ENCODE measurements at regions not wholly inside any gene's neighbourhood (a gene's known extent, or its start where the extent isn't known, plus 50 kb on each side); places are given as distances from the start of the nearest gene placed in this dataset.

GRCh38 chr20:43244647-43245046 is 54.9 kb upstream of the PTPRT start:
- Mint-ChIP-seq H3K27ac (no peak overlapping the region), H3K36me3 (ENCODE audit: low read depth) (no peaks in the 10 kb centered on the region), H3K4me1 (ENCODE audit: low read depth) (no peaks in the 10 kb centered on the region), H3K4me3 (no peak overlapping the region), H3K27me3 (peaks cover 6% of the 10 kb centered on the region), H3K9me3 (no peaks in the 10 kb centered on the region)
- no peak for DNase-seq
- TF ChIP-seq CTCF (IDR thresholded peaks at IDR 0.05) = no peak
- POLR2A ChIA-PET = no interaction called here
- ATAC-seq = no peak
- intact Hi-C loops (cut with micrococcal nuclease) = no loop called here
- CTCF ChIA-PET = no interaction called here

- CTCF ChIA-PET = no interaction called here
- POLR2A ChIA-PET = no interaction called here
- TF ChIP-seq CTCF (IDR thresholded peaks at IDR 0.05) = no peak
- H3K4me3 Mint-ChIP-seq = no peak overlapping the region
- ATAC-seq = no peak
- peaks cover 6% of the 10 kb centered on the region for H3K27me3 Mint-ChIP-seq
- H3K9me3 Mint-ChIP-seq = peaks cover 4% of the 10 kb centered on the region
- H3K27ac Mint-ChIP-seq = no peak overlapping the region
- intact Hi-C loops (cut with micrococcal nuclease) = no loop called here
- no peak for DNase-seq
- H3K36me3 Mint-ChIP-seq (ENCODE audit: low read depth) = no peaks in the 10 kb centered on the region
- H3K4me1 Mint-ChIP-seq (ENCODE audit: low read depth) = no peaks in the 10 kb centered on the region
Measured at GRCh38 chr20:43243672-43244269, 54.1 kb upstream of the PTPRT start.

- Mint-ChIP-seq H3K4me1 (ENCODE audit: low read depth) (no peaks in the 10 kb centered on the region), H3K36me3 (ENCODE audit: low read depth) (no peaks in the 10 kb centered on the region), H3K4me3 (no peak overlapping the region), H3K27ac (no peak overlapping the region), H3K27me3 (peaks cover 1% of the 10 kb centered on the region), H3K9me3 (peaks cover 4% of the 10 kb centered on the region)
- TF ChIP-seq CTCF (IDR thresholded peaks at IDR 0.05) = no peak
- DNase-seq (no peak), ATAC-seq (no peak)
- POLR2A ChIA-PET = no interaction called here
- CTCF ChIA-PET = no interaction called here
- intact Hi-C loops (cut with micrococcal nuclease) = no loop called here
Measured at GRCh38 chr20:43241057-43241702, 51.5 kb upstream of the PTPRT start.

Data from activated CD8-positive, alpha-beta T cell treated with anti-CD3 and anti-CD28 coated beads for 36 hours (primary cell).